ENCODE measurements at regions not wholly inside any gene's neighbourhood (a gene's known extent, or its start where the extent isn't known, plus 50 kb on each side); places are given as distances from the start of the nearest gene placed in this dataset.

DNA sequence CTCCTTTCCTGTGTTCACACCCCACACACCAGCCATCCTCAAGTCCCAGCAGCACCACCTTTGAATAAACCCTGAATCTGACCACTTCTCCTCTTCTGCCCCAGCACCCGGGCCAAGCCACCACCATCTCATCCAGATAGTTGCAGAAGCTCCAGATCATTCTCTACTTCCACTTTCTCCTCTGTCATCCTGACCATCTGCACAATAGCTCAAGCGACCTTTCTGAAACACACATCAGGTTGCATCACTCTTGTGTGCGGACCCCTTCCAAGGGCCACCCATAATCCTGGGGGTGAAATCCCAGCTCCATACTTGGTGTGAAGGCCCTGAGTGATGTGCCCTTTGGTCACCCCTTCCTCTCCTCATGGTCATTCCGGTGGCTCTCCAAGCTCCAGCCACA lies 187.4 kb upstream of the GALNT17 start:
- TF ChIP-seq, protein P1, sequence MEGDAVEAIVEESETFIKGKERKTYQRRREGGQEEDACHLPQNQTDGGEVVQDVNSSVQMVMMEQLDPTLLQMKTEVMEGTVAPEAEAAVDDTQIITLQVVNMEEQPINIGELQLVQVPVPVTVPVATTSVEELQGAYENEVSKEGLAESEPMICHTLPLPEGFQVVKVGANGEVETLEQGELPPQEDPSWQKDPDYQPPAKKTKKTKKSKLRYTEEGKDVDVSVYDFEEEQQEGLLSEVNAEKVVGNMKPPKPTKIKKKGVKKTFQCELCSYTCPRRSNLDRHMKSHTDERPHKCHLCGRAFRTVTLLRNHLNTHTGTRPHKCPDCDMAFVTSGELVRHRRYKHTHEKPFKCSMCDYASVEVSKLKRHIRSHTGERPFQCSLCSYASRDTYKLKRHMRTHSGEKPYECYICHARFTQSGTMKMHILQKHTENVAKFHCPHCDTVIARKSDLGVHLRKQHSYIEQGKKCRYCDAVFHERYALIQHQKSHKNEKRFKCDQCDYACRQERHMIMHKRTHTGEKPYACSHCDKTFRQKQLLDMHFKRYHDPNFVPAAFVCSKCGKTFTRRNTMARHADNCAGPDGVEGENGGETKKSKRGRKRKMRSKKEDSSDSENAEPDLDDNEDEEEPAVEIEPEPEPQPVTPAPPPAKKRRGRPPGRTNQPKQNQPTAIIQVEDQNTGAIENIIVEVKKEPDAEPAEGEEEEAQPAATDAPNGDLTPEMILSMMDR (IDR thresholded peaks at IDR 0.05; ENCODE audit: low read depth, low read length) = no peak
- TF ChIP-seq POLR2A (IDR thresholded peaks at IDR 0.05; ENCODE audit: extremely low read depth, insufficient read length) = no peak
- no peak for TF ChIP-seq MYC (IDR thresholded peaks at IDR 0.05; ENCODE audit: low read depth, low read length)
